Nephron (organoid): ENCODE measurements at regions not wholly inside any gene's neighbourhood (a gene's known extent, or its start where the extent isn't known, plus 50 kb on each side); places are given as distances from the start of the nearest gene placed in this dataset.
"Not testable (repeated sequence)": the region's sequence is repeated elsewhere in the genome, so short reads cannot be mapped to it uniquely, and the experiment has no call there.

Source experiments
- H3K27ac Mint-ChIP-seq, 3 experiments: 2 replicates each; pipeline ENCODE4 v1.8.0; 2020; ENCODE audit warnings: mixed read lengths in 3 of 3, mild to moderate bottlenecking in 2 of 3, moderate library complexity in 1 of 3
- H3K27me3 Mint-ChIP-seq: 2 replicates; pipeline ENCODE4 v1.8.0; 2021; ENCODE audit warnings: low read depth, mild to moderate bottlenecking, moderate library complexity, mixed read lengths
- H3K36me3 Mint-ChIP-seq: 2 replicates; pipeline ENCODE4 v1.8.0; 2020; ENCODE audit warnings: low read depth, mixed read lengths
- H3K4me1 Mint-ChIP-seq: 2 replicates; pipeline ENCODE4 v1.8.0; 2020; ENCODE audit warnings: mixed read lengths
- H3K4me3 Mint-ChIP-seq, 3 experiments: 2 replicates each; pipeline ENCODE4 v1.8.0; 2020; ENCODE audit warnings: mild to moderate bottlenecking in 3 of 3, mixed read lengths in 3 of 3, moderate library complexity in 2 of 3
- H3K9me3 Mint-ChIP-seq: 2 replicates; pipeline ENCODE4 v1.8.0; 2020; ENCODE audit warnings: mixed read lengths
- TF ChIP-seq, protein P1 (sequence below), 3 experiments: fragments of 200-600 bp; sonication (generic); IDR thresholded peaks; one replicate each; pipeline ENCODE4 v1.5.0; 2021; ENCODE audit warnings: antibody characterized with exemption in 3 of 3; ENCODE audit not compliant: unreplicated experiment in 3 of 3

DNA sequence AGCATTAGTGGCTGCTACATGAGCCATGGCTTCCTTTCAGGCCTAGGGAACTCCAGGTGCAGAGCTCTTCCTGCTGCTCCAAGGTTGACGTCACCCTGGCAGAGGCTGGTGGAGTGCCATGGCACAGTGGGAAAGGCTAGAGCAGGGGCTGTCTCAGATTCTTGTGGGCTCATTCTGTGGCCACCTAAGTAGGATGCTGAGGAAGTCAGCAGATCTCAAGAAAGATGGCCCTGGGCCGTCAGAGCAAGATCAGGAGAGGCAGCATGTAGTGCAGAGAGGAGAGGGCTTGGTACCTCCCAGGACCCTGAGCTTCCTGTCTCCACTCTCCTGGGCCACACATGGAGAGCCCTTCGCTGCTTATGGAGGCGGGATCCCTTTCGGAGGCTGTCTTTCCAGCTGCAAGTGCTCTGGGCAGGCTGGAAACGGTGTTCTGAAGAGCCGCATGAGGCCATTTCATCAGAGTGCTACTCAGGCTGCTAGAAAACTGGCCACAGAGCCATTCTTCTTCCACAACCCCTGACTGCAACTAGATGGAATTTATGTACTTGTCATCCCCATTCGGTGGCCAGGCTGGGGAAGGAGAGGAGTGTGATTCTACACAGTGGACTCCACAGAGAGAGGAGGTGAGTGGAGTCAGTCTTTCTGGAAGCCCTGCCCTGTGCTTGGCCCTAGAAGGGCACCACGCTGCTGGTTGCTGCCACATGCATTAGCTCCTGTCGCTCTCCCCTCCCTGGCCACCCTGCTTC is 304.2 kb downstream of the RPS24 start:
- H3K36me3 Mint-ChIP-seq = no peaks in the 10 kb centered on the region
- peak overlapping the region in 2 of 3 experiments; percentile 2 to 16 for H3K27ac Mint-ChIP-seq
- peaks cover 2% of the 10 kb centered on the region for H3K27me3 Mint-ChIP-seq
- peaks cover 5% of the 10 kb centered on the region for H3K9me3 Mint-ChIP-seq
- peaks cover 17% of the 10 kb centered on the region for H3K4me1 Mint-ChIP-seq
- H3K4me3 Mint-ChIP-seq = no peak overlapping the region
- TF ChIP-seq, protein P1, sequence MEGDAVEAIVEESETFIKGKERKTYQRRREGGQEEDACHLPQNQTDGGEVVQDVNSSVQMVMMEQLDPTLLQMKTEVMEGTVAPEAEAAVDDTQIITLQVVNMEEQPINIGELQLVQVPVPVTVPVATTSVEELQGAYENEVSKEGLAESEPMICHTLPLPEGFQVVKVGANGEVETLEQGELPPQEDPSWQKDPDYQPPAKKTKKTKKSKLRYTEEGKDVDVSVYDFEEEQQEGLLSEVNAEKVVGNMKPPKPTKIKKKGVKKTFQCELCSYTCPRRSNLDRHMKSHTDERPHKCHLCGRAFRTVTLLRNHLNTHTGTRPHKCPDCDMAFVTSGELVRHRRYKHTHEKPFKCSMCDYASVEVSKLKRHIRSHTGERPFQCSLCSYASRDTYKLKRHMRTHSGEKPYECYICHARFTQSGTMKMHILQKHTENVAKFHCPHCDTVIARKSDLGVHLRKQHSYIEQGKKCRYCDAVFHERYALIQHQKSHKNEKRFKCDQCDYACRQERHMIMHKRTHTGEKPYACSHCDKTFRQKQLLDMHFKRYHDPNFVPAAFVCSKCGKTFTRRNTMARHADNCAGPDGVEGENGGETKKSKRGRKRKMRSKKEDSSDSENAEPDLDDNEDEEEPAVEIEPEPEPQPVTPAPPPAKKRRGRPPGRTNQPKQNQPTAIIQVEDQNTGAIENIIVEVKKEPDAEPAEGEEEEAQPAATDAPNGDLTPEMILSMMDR (IDR thresholded peaks at IDR 0.05; ENCODE audit: unreplicated experiment in 3 of 3) = no peak

- peaks cover 3% of the 10 kb centered on the region for H3K9me3 Mint-ChIP-seq
- peaks cover 17% of the 10 kb centered on the region for H3K4me1 Mint-ChIP-seq
Measured at GRCh38 chr10:78338717-78339116, 305.1 kb downstream of the RPS24 start.

DNA sequence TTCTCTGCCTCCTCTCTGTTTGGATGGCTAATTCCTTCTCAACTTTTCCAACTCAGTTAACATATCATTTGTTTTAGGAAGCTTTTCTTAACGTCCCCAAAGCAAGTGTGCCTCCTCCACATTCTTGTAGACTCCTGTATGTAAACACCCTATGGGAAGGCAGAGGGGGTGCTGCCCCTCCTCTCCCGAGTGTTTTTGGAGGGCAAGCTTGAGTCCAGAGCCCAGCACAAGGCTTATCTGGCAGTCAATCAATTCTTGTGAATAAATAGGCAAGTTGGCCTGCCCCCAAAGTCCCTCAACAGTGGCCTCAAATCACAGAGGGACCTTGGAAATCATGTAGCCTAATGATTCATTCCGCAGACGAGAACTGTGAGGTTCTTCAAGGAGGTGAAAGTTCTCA is 305.6 kb downstream of the RPS24 start:
- no peaks in the 10 kb centered on the region for H3K27me3 Mint-ChIP-seq
- no peaks in the 10 kb centered on the region for H3K36me3 Mint-ChIP-seq
- H3K4me3 Mint-ChIP-seq = no peak overlapping the region
- H3K9me3 Mint-ChIP-seq = peaks cover 3% of the 10 kb centered on the region
- TF ChIP-seq, protein P1 (IDR thresholded peaks at IDR 0.05; ENCODE audit: unreplicated experiment in 3 of 3) = no peak
- peak overlapping the region; percentile 56 to 75 (median 74) for H3K27ac Mint-ChIP-seq
- peaks cover 17% of the 10 kb centered on the region for H3K4me1 Mint-ChIP-seq

More at GRCh38 chr10:78338717-78339116, 305.1 kb downstream of the RPS24 start:
- Mint-ChIP-seq H3K36me3 (no peaks in the 10 kb centered on the region), H3K4me3 (no peak overlapping the region), H3K27ac (peak overlapping the region; percentile 56 to 75 (median 74)), H3K27me3 (no peaks in the 10 kb centered on the region)
- TF ChIP-seq, protein P1 (IDR thresholded peaks at IDR 0.05; ENCODE audit: unreplicated experiment in 3 of 3) = no peak

DNA sequence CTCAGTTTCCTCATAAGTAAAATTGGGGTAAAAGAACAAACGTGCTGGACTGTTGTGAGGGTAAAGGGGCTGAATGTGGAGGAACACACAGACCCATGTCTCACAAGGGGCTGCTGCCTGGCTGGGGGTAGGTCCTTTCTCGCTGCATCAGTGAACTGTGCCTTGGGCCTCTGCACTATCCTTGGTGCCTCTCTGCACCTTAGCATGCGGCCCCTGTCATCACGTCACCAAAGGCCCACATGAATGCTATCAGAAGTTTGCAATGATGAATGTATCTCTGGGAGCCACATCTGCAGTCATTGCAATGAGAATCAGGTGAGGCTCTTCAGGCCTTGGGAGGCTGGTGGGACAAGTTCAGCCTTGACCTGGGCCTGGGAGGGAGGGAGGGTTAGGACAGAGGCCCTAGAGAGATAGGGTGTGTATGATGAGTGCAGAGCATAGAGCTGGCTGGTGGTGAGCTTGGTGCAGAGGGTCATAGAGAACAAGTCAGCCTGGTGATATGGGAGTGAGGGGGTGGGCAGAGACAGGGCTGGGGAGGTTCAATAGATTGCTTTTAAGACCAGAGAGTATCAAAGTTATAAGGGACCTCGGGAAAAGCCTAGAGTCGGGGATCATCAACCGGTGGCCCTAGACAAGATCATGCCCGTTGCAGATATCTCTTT is 308.4 kb downstream of the RPS24 start:
- H3K27me3 Mint-ChIP-seq = no peaks in the 10 kb centered on the region
- no peak overlapping the region for H3K4me3 Mint-ChIP-seq
- peaks cover 5% of the 10 kb centered on the region for H3K9me3 Mint-ChIP-seq
- H3K27ac Mint-ChIP-seq = peak overlapping the region in 1 of 3 experiments; percentile 54
- H3K4me1 Mint-ChIP-seq = peaks cover 6% of the 10 kb centered on the region
- TF ChIP-seq, protein P1 (IDR thresholded peaks at IDR 0.05; ENCODE audit: unreplicated experiment in 3 of 3) = no peak
- H3K36me3 Mint-ChIP-seq = no peaks in the 10 kb centered on the region

GRCh38 chr10:78342827-78343653 is 309.4 kb downstream of the RPS24 start:
- Mint-ChIP-seq H3K27ac (peak overlapping the region; percentile 3 to 54 (median 46)), H3K27me3 (no peaks in the 10 kb centered on the region), H3K36me3 (no peaks in the 10 kb centered on the region), H3K4me1 (peaks cover 6% of the 10 kb centered on the region), H3K9me3 (peaks cover 8% of the 10 kb centered on the region), H3K4me3 (no peak overlapping the region)
- TF ChIP-seq, protein P1 (IDR thresholded peaks at IDR 0.05; ENCODE audit: unreplicated experiment in 3 of 3) = no peak

DNA sequence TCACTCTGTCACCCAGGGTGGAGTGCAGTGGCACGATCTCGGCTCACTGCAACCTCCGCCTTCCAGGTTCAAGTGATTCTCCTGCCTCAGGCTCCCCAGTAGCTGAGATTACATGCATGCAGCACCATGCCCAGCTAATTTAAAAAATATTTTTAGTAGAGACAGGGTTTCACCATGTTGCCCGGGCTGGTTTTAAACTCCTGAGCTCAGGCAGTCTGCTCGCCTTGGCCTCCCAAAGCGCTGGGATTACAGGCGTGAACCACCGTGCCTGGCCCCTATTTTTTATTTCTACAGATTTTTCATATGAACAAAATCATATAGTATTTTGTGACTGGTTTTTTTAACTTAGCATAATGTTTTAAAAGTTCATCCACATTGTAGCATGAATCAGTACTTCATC is 310.6 kb downstream of the RPS24 start:
- H3K9me3 Mint-ChIP-seq, H3K4me3 Mint-ChIP-seq, H3K36me3 Mint-ChIP-seq, H3K27ac Mint-ChIP-seq, H3K4me1 Mint-ChIP-seq, H3K27me3 Mint-ChIP-seq: not testable (repeated sequence)

GRCh38 chr10:78345515-78345914 is 311.9 kb downstream of the RPS24 start:
- H3K4me3 Mint-ChIP-seq, H3K27ac Mint-ChIP-seq, H3K36me3 Mint-ChIP-seq, H3K27me3 Mint-ChIP-seq, H3K9me3 Mint-ChIP-seq, H3K4me1 Mint-ChIP-seq: not testable (repeated sequence)
